Uterus (tissue), 2 donors: ENCODE measurements at regions not wholly inside any gene's neighbourhood (a gene's known extent, or its start where the extent isn't known, plus 50 kb on each side); places are given as distances from the start of the nearest gene placed in this dataset.

Experiments used
- CTCF ChIP-seq, 4 experiments: fragments of 200-600 bp in 2 of 4; fragments of 450-650 bp in 2 of 4; sonication (generic) in 2 of 4; IDR thresholded peaks; one replicate each; pipeline ENCODE4 v1.5.1; 2016 to 2019; ENCODE audit warnings: antibody characterized with exemption in 4 of 4, mild to moderate bottlenecking in 2 of 4, moderate library complexity in 1 of 4
- POLR2A ChIP-seq, 2 donors: fragments of 450-650 bp; IDR thresholded peaks; one replicate each; pipeline ENCODE4 v1.6.1; 2016; ENCODE audit warnings: antibody characterized with exemption in 2 of 2, mild to moderate bottlenecking in 1 of 2, moderate library complexity in 1 of 2

GRCh38 chr10:84844461-84844860, 516.1 kb downstream of the CCSER2 start:
- no peak for TF ChIP-seq POLR2A (IDR thresholded peaks at IDR 0.05)
- no peak for TF ChIP-seq CTCF (IDR thresholded peaks at IDR 0.05)
